GM23248 (cell line): ENCODE measurements at regions not wholly inside any gene's neighbourhood (a gene's known extent, or its start where the extent isn't known, plus 50 kb on each side); places are given as distances from the start of the nearest gene placed in this dataset.

Experiments used
- EZH2 ChIP-seq: fragments of 200-600 bp; sonication (generic); IDR thresholded peaks from 2 replicates; pipeline ENCODE4 v1.6.1; 2018; ENCODE audit warnings: antibody characterized with exemption, mild to moderate bottlenecking; ENCODE audit not compliant: insufficient read depth, poor library complexity, severe bottlenecking
- EZH2phosphoT487 ChIP-seq: fragments of 200-600 bp; sonication (generic); IDR thresholded peaks from 2 replicates; pipeline ENCODE4 v1.6.1; 2018; ENCODE audit warnings: antibody characterized with exemption, moderate library complexity, mild to moderate bottlenecking, low read depth; ENCODE audit not compliant: insufficient read depth

GRCh38 chr9:82819260-82819659, 243.7 kb downstream of the RASEF start:
- no peak for TF ChIP-seq EZH2
- no peak for TF ChIP-seq EZH2phosphoT487
